Right kidney (tissue), 1 donor: ENCODE measurements at regions not wholly inside any gene's neighbourhood (a gene's known extent, or its start where the extent isn't known, plus 50 kb on each side); places are given as distances from the start of the nearest gene placed in this dataset.

Source experiments
- DNase-seq: peaks from one replicate; pipeline ENCODE4 v3.0.0-alpha.2; 2016

DNA sequence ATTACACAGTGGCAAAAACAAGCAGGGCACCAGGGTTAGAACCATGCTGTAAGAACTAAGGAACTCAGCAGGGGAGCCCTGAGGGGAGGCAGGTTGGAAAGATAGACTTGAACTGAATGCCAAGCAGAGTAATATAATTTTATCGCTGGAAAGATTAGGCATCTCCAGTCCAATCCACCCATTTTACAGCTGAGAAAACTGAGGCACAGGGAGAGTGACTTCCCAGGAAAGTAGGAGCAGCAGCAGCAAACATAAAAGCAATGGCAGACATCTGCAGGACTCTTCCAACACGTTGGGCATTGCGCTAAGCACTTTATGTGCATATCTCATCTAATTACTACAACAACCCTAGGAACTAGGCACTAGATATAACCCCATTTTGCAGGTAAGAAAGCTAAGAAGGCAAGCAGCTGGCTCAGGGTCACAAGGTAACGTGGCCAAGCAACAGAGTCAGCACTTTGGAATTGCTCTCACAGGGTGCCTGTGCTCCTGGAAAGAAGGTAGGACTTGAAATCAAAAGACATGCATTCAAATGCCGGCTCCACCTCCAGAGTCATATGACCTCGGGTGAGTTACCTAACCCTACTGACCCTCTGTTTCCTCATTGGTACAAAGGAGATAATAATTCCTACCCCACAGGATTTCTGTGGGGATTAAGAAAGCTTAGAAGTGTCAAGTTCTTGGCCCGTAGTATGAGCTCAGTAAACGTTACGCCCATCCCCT, 215.3 kb downstream of the BARX2 start:
- DNase-seq, result no peak

DNA sequence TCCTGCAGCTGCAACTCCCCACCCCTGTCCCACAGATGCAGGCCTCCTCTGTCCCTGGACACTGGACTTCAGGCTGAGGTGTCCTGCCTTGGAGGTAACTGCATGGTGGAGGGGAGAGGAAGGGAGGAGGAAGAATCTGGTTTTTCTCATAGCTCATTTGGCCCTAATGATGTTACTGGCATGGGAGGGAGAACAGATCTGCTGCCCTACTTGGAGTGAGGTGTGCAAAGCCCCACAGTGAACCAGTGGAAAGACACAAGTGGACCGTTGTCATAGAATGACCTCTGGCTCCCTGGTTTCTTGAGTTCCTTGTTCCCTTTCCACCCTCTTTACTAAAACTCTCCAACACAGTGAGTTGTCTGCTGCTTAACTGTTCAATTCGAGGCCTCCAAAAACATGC, 215.9 kb downstream of the BARX2 start:
- no peak for DNase-seq

DNA sequence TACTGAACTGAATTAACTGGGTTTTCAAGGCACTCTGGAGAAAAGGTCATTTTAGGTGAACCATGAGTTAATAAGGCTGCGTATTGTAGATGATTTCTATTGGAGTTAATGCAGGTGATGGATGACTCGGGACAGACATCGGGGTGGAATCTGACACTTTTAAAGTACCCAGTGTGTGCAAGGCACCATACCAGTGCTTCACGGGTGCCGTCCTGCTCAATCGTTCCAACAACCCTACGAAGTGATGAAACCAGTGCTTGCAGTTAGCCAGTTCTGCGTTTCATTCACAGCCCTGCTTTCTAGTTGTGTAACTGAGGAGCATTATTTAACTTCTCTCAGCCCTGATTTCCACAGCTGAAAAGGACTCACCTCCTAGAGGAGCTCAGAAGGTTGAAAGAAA, 216.5 kb downstream of the BARX2 start:
- DNase-seq, result no peak

DNA sequence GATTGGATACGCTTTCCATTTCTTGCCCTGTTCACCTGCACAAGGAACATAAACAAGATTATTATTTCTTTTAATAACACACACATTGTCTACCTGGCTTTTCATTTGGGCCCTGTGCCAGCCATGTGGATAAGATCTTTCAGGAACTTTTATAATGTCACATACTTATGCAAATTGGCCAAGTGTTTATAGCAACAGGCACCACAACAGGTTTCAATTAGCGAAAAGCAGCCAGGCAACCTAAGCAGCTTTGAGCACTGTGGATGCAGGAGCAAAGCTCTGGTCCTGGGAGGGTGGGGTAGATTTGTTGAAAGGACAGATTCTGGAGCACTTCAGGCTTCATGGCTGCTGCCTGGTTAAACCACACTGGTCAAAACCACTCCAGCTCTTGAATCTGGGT, 217.4 kb downstream of the BARX2 start:
- peak; percentile 16 for DNase-seq

DNA sequence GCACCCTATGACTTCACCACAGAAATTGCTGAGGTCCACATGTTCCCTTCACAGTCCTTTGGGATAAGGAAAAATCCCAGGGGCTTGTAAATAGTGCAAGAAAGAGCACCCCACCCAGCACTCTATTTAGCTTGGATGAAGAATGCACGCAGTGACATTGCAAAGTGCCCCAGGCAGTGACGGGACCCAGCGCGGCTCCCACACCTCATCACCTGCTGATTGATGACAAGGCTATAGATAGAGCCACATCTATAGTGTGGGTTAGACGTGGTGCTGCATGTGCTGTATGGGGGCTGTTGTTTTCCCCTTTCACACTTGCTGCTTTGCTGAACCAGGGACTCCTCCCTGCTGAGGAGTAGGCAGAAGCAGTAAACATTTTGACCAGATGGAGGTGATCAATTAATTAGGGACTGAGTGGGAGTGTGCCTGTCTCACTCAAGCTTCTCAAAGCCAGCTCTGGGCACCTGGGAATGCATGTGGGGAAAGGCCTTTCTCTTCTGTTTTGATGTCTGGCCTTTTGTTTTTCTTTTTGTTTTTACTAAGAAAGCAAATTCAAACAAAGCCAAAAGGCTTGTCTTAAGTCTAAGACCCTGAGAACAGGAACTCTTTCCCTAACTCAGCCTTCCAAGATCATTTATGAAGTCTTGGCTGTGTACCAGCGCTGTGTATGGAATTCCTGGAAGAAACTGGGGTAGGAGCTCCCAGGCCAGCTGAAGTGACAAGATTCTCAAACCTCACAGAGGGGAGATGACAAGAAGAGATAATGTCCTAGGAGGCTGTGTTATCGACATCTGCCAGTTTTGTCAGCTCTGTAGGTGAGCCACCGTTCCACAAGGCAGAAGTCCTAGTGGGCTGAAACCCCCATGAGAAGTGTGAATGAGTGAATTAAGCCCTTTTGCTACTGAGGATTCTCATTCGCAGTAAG, 219.7 kb downstream of the BARX2 start:
- DNase-seq, result no peak

DNA sequence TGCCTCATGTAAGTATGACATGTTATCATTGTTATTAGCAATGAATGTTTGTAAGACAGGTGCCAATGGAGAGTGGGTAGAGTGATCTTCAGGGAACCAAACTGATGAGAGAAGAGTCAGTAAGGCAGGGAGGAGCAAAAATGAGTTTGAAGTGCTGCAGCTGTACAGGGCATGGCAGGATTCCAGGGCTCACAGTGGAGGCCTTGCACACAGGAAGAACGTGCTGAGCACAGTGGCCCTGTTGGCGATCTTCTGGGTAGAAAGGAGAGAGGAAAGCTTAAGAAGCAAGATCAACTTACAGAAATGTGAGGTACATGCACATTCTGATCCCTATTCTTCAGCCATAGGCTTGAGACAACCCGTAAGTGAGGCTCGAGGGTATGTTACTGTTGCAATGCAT, 219.3 kb upstream of the TMEM45B start:
- DNase-seq, result no peak

DNA sequence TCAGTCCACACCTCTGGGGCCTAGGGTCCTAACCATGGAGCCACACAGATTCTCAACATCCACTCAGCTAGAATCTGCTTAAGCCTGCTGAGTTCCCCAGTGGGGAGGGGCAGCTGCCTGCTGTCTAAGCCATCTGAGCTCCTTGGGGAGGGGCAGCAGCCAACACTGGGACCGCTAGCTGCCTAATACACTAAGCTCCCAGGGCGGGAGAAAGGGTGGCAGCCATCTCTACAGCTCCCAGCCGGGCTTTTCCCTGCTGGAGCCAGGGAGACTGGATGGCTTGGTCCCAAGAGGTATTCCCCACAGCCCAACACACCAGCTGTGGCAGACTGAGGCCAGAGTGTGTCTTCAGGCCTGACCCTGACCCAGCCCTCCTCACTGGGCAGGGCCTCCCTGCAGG, 217.3 kb upstream of the TMEM45B start:
- DNase-seq, result no peak

DNA sequence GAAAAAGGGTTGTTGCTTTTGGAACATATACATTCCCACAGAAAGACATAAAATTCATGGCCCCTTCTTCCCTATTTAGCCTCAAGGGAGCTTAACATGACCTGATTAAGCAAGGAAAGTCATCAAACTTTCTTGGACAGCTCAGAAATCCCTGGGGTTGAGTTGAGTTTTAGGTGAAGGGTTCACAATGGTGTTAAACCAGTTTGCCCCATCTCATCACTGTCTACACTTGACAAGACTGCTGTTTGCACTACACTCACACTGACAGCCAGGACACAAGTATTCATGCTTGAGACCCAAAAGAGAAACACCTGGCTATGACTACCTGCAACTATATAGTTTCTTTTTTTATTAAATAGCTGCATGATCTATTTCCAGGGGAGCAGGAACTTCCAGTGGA, 209.8 kb upstream of the TMEM45B start:
- no peak for DNase-seq

DNA sequence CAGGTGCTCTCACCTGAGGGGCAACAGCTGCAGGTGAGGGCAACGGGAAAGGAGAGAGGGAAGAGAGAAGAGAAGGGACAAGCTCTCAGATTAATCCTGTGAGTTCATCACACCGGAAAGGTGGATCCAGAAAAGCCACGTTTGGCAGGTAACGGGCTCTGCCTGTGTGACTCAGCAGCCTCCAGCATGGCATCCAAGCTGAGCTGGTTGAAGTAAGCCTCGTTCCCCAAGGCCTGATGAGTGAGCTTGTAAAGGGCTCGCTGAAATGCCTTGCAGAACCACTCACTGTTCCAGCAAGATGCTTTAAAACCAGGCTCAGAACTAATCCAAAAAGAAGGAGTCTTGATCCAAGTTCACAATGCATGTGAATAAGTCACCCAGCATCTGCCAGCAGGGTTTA, 206.9 kb upstream of the TMEM45B start:
- DNase-seq, result no peak

DNA sequence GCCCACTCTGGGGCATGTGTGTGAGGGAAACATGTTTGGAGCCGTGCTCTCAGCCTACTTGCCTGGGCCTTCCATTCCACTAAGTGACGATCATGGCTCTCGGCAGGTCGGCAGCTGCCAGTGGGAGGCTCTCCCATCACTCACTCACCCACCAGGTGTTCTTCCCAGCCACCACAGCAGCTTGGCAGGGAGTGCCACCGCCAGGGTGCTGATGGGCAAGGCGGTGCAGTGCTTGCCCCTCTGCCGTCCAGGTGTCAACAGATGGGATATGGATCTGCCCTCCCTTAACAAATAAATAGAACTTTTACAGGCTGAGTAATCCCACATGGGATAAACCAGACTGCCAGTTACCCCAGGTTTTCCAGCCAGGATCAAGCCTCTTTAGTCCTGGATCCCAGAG, 205.5 kb upstream of the TMEM45B start:
- DNase-seq, result no peak

DNA sequence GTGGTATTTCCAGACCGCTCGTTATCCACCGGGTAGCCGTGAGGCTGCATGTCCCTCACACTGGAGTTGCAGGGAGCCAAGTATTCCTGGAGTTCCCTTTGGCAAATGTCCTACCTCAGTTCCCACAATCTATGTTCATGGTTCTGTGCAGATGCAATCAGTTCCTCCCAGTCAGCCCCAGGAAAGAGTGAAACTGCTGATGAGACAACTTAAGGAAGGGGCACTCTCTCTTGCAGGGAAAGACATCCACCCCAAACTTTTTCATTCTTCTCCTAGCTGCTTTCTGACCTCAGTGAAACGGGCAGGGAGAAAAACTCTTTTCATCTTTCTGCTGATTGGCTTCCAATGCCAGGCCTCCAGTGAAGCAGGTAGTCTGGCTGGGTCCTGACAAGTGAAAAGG, 205.1 kb upstream of the TMEM45B start:
- no peak for DNase-seq

DNA sequence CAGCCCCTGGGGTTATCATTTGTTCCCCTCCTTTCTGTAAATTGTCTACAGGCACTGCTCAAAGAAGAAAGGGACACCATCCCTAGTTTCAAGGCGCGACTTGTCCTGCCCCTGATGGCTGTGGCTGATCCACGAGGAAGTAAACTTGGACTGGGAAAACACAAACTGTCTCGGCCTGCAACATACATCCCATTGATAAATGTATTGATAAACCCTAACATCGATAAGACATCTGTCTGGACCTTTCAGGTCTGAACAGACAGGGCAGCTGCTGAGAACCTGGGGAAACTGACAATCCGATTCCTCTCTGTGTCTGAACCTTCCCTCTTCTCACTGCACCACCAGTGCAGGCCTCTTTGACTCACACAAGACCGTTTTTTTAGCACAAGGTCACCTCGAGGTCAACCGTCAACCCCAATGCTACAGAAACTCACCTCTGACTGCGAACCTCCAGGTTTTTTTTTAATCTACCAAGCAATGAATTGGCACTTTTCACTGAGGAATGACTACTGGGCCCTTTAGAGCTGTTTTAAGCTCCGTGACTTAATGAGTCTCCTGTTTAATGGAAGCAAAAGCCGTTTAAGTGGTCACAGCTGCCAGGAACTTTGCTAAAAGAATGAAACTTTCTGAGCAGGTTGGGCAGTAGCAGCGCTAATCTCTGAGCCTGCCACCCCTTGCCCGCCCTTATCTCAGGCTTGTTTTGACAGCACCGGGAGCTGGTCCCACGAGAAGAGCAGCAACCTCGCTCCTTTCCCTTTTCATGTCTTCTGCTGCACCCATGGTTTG, 203.8 kb upstream of the TMEM45B start:
- DNase-seq, result no peak

DNA sequence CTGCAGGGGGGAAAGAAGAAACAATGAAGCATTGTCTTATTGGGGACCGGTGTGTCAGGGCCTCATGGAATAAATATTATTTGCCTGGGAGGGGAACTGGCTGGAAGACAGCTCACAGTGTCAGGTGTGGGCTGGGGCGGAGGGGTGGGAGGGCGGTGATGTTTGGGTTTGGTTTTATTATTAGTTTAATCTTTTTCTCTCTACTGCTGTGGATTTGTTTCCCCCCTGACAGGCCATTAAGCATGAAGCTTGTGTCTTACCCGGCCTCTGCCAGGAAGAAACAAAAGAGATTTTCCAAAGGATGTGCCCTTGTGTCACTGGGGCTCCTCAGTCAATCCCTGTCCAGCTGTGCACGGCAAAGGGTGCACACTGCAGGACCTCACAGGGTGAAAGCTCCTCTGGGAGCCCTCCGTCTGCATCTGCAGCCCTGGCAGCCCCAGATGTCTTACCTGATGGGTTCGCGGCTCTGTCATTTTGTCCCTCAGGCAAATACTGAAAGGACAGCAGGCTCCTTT, 203.1 kb upstream of the TMEM45B start:
- no peak for DNase-seq

DNA sequence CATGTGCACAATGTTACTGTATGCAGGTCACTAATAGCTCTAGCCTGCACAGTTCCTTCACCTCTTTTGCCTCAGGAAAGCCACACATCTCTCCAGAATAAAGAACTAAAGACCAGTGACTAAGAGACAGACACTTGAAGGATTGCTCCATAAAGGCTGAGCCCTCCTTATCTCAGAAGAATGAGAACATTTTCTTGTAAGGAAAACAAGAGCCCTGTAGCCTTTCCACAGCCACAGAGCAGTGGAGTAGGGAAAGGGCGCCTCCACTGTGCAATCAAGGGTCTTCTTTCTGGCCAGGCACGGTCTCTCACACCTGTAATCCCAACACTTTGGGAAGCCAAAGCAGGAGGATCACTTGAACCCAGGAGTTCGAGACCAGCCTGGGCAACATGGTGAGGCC, 202.6 kb upstream of the TMEM45B start:
- DNase-seq, result no peak

DNA sequence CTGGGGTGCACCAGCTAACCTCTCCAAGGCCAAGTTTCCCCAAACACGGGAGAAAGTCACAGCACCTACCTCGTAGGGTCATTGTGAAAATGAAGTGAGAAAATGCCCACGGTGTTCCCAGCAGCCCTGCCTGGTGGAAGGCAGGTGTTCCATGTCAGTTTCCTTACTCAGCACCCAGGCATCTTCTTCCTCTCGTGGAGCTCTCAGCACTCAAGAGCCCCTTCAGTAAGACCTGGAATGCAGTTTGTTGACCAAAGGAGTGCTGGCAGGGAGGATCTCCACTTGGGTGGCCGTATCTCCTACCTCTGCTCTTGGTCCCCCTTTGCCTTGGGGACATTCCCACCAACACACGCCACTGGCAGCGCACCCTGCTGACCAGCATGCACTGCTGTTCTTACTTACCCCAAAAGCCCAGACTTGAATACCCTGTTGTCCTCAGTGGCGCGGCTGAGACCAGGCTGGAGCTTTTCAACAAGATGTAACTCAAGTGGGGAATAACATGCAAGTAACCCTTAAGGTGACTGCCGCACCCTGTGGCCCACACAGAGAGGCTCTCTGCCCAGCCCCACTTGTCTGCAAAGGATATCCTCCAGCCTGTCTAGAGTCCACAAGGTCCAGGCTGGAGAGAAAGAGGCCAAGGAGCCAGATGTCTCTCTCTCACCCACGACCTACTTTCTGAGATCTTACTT, 201.2 kb upstream of the TMEM45B start:
- no peak for DNase-seq

DNA sequence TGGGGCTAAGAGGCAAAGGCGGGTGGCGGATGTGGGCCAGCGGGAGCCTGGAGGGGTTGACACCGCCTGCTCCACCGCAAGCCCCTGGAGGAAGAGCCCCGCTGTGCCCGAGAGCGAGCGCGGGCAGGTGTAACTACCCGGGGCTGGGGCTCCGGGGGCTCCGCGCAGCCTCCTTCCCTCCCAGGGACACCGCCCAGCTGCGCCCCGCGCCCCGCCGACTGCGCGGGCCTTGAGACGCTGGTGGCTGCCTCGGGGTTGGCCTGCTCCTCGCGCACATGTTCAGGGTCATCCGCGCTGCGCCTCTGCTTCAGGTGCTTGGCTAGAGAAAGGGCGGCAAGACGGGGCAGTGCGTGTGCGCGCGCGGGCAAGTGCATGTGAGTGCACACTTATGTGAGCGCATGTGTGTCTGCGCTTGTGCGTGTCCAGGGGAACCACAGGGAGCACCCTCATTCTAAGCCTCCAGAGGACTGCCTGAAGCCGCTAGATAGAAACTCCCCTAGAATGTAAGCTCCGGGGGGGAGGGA, 197.5 kb upstream of the TMEM45B start:
- no peak for DNase-seq

DNA sequence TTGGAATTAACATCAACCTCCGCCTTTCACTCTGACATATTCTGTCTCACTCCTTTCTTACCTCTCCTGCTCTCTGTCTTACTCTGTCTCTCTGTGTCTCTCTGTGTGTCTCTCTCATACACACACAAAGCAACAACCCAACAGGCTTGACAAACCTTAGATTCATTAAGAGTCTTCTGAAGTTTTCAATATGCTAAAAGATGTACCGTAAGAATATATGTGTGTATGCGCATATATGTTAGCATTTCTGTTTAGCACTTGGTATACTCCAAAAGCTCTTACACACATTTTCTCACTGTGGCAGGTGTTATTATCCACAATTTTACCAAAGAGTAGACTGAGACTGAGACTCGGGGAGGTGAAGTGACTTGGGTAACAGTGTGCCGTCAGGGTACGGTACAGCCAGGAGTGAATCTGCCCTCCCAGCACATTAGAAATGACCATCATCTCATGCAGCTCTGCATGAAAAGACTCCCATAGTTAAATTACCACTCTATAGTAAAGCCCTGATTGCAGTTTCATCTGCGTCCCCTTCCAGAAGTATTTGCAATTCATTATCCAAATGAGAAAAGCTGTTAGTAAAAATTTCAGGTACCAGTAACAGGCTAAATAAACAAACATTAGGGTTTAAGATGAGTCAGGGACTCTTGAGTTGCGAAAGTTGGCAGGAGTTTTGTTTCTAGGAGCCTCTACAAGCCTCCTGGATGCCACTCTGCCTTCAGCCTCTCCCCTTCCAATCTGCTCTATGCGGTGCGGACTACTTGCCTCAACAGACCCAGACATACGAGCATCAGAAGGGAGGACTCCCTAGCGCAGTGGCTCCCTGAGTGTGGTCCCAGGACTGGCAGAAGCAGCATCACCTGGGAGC, 195.2 kb upstream of the TMEM45B start:
- no peak for DNase-seq

DNA sequence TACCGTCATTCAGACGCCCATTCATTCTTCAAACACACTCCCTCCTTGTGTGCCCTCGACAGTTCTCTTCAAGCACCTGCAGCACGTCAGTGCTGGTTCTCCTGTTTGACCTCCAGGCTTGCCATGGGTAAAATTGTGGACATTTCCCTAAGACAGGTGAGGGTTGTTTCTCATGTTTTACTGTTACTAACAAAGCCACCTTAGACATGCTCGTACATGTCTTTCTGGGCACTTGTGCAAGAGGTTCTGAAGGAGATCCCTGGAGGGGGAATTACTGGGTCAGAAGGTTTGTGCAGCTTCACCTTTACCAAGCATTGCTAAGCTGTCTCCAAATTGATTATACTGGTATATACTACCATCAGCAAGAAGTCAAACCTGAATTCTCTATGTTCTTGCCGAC, 189.7 kb upstream of the TMEM45B start:
- no peak for DNase-seq

DNA sequence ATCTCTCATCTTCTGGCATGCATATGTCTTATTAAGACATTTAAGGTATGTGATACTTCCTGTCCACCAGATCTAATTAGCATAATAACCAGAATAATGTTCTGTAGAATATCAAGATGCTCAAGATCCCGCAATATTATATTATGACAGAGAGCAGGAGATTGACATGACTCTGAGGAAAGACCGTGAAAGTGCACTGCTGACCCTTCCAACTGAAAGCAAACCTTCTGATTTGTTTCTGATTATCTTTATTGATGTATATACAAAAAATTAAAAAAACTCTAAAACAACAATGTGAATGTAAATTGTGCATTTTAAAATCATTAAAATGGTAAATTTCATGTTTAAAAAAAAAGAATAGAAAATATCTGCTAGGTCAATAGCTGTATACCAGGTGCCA, 184.4 kb upstream of the TMEM45B start:
- no peak for DNase-seq

DNA sequence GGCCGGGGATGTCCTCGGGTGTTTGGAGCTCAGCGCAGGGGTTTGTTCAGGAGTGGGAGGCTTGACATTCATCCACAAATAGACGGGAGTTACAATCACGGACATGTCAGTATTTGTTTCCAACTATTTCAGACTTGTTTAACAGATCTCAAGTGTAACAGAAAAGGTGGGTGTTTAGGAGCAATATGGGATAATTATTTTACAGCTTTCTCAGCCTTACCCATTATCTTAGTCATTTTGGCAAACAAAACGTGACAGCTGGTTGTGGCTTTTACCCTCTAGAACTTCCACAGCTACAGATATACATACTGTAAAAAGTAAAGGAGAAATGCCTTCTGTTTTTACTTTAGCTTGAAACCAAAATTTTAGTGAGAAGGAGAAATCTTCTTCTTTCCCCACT, 178.7 kb upstream of the TMEM45B start:
- no peak for DNase-seq

DNA sequence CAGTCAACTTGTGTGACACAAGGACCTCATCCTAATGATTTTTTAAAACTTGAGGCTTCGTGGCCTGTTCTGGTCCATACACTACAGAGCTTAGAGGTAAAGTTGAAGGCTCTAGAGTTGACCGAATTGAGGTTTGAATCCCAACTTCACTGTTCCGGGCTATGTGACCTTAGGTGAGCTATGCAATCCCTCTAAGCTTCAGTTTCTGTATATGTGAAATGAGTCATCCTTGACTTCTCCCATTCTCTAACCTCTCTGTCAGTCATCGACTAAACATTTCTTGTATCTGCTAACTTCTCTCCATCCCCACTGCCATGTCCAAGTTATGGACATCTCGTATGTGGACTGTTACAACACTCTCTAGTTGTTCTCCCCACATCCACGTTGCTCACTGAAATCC, 178.2 kb upstream of the TMEM45B start:
- DNase-seq, result no peak
